ENCODE measurements at regions not wholly inside any gene's neighbourhood (a gene's known extent, or its start where the extent isn't known, plus 50 kb on each side); places are given as distances from the start of the nearest gene placed in this dataset.

DNA sequence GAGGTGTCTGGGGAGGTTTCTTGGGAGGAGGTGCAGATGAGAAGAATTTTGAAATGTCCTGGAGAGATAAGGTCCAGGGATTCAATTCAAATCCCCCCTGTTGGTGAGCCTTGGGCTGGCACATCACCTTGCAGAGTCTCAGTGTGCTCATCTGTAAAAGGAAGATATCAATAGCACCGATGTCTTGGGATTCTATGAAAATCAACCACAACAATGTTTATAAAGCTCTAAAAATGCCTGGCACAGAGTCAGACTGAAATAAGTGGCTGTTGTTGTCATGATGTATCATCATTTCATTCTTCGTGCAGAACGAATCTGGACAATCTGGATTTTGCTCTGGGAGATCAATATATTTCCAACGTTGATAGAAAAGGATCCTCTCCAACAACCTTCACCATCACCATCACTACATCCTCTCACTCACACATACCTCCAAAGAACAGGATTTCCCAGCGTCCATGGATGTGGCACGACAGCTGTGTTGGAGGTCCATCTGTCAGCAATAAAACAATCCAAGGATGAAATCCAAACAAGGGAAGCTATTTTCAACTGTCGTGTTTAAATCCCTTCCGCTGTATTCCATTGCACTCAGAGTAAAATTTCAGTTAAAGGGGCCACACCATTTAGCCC is 393.7 kb upstream of the DYNLRB2 start:
- no peak overlapping the region for H3K4me3 ChIP-seq (ENCODE audit: low read depth, low read length)
- Mint-ChIP-seq H3K4me1 (ENCODE audit: low read depth, unreplicated experiment) (no peaks in the 10 kb centered on the region), H3K36me3 (ENCODE audit: insufficient read depth, unreplicated experiment) (no peaks in the 10 kb centered on the region), H3K9me3 (ENCODE audit: unreplicated experiment) (no peaks in the 10 kb centered on the region), H3K4me3 (ENCODE audit: unreplicated experiment) (no peak overlapping the region), H3K27ac (ENCODE audit: unreplicated experiment) (no peak overlapping the region), H3K27me3 (ENCODE audit: insufficient read depth, unreplicated experiment) (no peaks in the 10 kb centered on the region)
- H3K36me3 ChIP-seq (ENCODE audit: control insufficient read depth, insufficient read depth, low read length) = no peaks in the 10 kb centered on the region
- BruUV-seq (replicated peaks) = no TSS peak
- H3K9me3 ChIP-seq = no peaks in the 10 kb centered on the region; the same call in 1 of the 2 replicates
- TF ChIP-seq, protein P1, sequence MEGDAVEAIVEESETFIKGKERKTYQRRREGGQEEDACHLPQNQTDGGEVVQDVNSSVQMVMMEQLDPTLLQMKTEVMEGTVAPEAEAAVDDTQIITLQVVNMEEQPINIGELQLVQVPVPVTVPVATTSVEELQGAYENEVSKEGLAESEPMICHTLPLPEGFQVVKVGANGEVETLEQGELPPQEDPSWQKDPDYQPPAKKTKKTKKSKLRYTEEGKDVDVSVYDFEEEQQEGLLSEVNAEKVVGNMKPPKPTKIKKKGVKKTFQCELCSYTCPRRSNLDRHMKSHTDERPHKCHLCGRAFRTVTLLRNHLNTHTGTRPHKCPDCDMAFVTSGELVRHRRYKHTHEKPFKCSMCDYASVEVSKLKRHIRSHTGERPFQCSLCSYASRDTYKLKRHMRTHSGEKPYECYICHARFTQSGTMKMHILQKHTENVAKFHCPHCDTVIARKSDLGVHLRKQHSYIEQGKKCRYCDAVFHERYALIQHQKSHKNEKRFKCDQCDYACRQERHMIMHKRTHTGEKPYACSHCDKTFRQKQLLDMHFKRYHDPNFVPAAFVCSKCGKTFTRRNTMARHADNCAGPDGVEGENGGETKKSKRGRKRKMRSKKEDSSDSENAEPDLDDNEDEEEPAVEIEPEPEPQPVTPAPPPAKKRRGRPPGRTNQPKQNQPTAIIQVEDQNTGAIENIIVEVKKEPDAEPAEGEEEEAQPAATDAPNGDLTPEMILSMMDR (IDR thresholded peaks at IDR 0.05; ENCODE audit: insufficient read depth in 1 of 2, low read depth in 1 of 2, low read length in 1 of 2, severe bottlenecking in 1 of 2, unreplicated experiment in 1 of 2) = no peak
- intact Hi-C loops (cut with micrococcal nuclease; ENCODE audit: unreplicated experiment) = no loop called here
- no peaks in the 10 kb centered on the region for H3K27me3 ChIP-seq (replicated peaks; ENCODE audit: control insufficient read depth, insufficient read depth, low read length)
- H3K4me1 ChIP-seq = no peaks in the 10 kb centered on the region
- ChIA-PET POLR2A (no interaction called here), CTCF (no interaction called here)
- no peak for DNase-seq

DNA sequence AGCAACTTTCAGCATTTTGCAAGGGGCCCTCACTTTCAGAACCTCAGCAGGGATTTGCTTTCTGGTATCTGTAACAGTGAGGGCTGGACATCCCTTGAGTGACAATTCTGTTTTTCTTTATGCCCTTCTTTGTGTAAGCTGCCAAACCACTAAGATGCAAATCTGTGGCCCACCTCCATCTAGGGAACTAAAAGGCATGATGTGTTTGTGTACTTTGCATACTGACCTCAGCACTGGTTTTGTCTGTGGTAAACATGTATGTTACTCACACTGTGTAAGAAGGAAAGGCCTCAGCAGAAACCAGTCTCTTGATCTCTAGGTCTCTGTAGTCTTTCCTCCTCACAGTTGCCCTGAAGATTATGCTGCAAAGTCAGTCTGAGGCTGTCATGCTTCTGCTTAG is 396.6 kb upstream of the DYNLRB2 start:
- no TSS peak for BruUV-seq (replicated peaks)
- POLR2A ChIA-PET = no interaction called here
- H3K4me3 Mint-ChIP-seq (ENCODE audit: unreplicated experiment) = no peak overlapping the region
- Histone ChIP-seq H3K9me3 (no peaks in the 10 kb centered on the region; the same call in 1 of the 2 replicates), H3K27me3 (replicated peaks; ENCODE audit: control insufficient read depth, insufficient read depth, low read length) (no peaks in the 10 kb centered on the region), H3K4me1 (no peaks in the 10 kb centered on the region), H3K36me3 (ENCODE audit: control insufficient read depth, insufficient read depth, low read length) (no peaks in the 10 kb centered on the region), H3K4me3 (ENCODE audit: low read depth, low read length) (no peak overlapping the region)
- DNase-seq = no peak
- H3K9me3 Mint-ChIP-seq (ENCODE audit: unreplicated experiment) = peaks cover 9% of the 10 kb centered on the region
- no peak overlapping the region for H3K27ac Mint-ChIP-seq (ENCODE audit: unreplicated experiment)
- TF ChIP-seq, protein P1 (IDR thresholded peaks at IDR 0.05; ENCODE audit: insufficient read depth in 1 of 2, low read depth in 1 of 2, low read length in 1 of 2, severe bottlenecking in 1 of 2, unreplicated experiment in 1 of 2) = no peak
- no peaks in the 10 kb centered on the region for H3K36me3 Mint-ChIP-seq (ENCODE audit: insufficient read depth, unreplicated experiment)
- H3K27me3 Mint-ChIP-seq (ENCODE audit: insufficient read depth, unreplicated experiment) = no peaks in the 10 kb centered on the region
- CTCF ChIA-PET = no interaction called here
- no peaks in the 10 kb centered on the region for H3K4me1 Mint-ChIP-seq (ENCODE audit: low read depth, unreplicated experiment)
- intact Hi-C loops (cut with micrococcal nuclease; ENCODE audit: unreplicated experiment) = no loop called here

DNA sequence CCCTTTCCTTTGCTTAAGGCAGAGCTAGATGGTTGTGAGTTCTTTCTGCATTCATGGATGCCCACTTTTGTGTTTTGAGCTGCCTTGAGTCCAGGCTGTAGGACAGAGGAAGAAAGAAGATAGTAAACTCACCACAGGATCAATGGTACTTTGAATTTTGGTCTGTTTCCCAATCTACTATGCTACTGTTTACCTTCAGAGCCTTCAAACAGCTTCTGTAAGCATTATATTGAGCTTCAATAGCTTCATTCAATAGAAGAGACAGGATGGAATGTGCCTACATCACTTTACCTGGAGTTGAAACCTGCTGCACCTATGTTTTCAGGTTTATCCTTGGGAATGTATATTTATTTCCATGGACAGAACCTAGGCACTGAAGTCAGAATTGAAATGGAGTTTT is 397.9 kb upstream of the DYNLRB2 start:
- no peaks in the 10 kb centered on the region for H3K27me3 ChIP-seq (replicated peaks; ENCODE audit: control insufficient read depth, insufficient read depth, low read length)
- POLR2A ChIA-PET = no interaction called here
- Mint-ChIP-seq H3K9me3 (ENCODE audit: unreplicated experiment) (peaks cover 9% of the 10 kb centered on the region), H3K4me1 (ENCODE audit: low read depth, unreplicated experiment) (no peaks in the 10 kb centered on the region), H3K27ac (ENCODE audit: unreplicated experiment) (no peak overlapping the region), H3K27me3 (ENCODE audit: insufficient read depth, unreplicated experiment) (no peaks in the 10 kb centered on the region), H3K4me3 (ENCODE audit: unreplicated experiment) (no peak overlapping the region), H3K36me3 (ENCODE audit: insufficient read depth, unreplicated experiment) (no peaks in the 10 kb centered on the region)
- H3K4me3 ChIP-seq (ENCODE audit: low read depth, low read length) = no peak overlapping the region
- no TSS peak for BruUV-seq (replicated peaks)
- no peaks in the 10 kb centered on the region; the same call in 1 of the 2 replicates for H3K9me3 ChIP-seq
- no peak for DNase-seq
- TF ChIP-seq, protein P1 (IDR thresholded peaks at IDR 0.05; ENCODE audit: insufficient read depth in 1 of 2, low read depth in 1 of 2, low read length in 1 of 2, severe bottlenecking in 1 of 2, unreplicated experiment in 1 of 2) = no peak
- no peaks in the 10 kb centered on the region for H3K4me1 ChIP-seq
- CTCF ChIA-PET = no interaction called here
- intact Hi-C loops (cut with micrococcal nuclease; ENCODE audit: unreplicated experiment) = no loop called here
- H3K36me3 ChIP-seq (ENCODE audit: control insufficient read depth, insufficient read depth, low read length) = no peaks in the 10 kb centered on the region

Data from Caco-2 (cell line).